ENCODE measurements at regions not wholly inside any gene's neighbourhood (a gene's known extent, or its start where the extent isn't known, plus 50 kb on each side); places are given as distances from the start of the nearest gene placed in this dataset.
"Not testable (repeated sequence)": the region's sequence is repeated elsewhere in the genome, so short reads cannot be mapped to it uniquely, and the experiment has no call there.

GRCh38 chr4:66225539-66225938 lies 555.2 kb upstream of the EPHA5 start:
- no peak for DNase-seq

GRCh38 chr4:66223068-66223703 lies 552.9 kb upstream of the EPHA5 start:
- no peak for DNase-seq

- no peak for DNase-seq
Observed at GRCh38 chr4:66219401-66219800, 549.1 kb upstream of the EPHA5 start.

GRCh38 chr4:66216252-66216651 lies 546.0 kb upstream of the EPHA5 start:
- DNase-seq, result no peak

- no peak for DNase-seq
Observed at GRCh38 chr4:66212489-66212888, 542.2 kb upstream of the EPHA5 start.

- DNase-seq, result no peak
Observed at GRCh38 chr4:66204534-66205247, 534.4 kb upstream of the EPHA5 start.

- DNase-seq, result no peak
Observed at GRCh38 chr4:66202870-66203269, 532.6 kb upstream of the EPHA5 start.

GRCh38 chr4:66197451-66197850 lies 527.2 kb upstream of the EPHA5 start:
- DNase-seq, result no peak

- no peak for DNase-seq
Observed at GRCh38 chr4:66193487-66193886, 523.2 kb upstream of the EPHA5 start.

GRCh38 chr4:66187175-66187720 lies 517.0 kb upstream of the EPHA5 start:
- no peak for DNase-seq

GRCh38 chr4:66186095-66186494 lies 515.8 kb upstream of the EPHA5 start:
- DNase-seq, result no peak

- DNase-seq, result no peak
Observed at GRCh38 chr4:66182636-66183035, 512.3 kb upstream of the EPHA5 start.

- no peak for DNase-seq
Observed at GRCh38 chr4:66178906-66179305, 508.6 kb upstream of the EPHA5 start.

- DNase-seq, result no peak
Observed at GRCh38 chr4:66169341-66169740, 499.1 kb upstream of the EPHA5 start.

- DNase-seq, result no peak
Observed at GRCh38 chr4:66164869-66165268, 494.6 kb upstream of the EPHA5 start.

- DNase-seq, result no peak
Observed at GRCh38 chr4:66160606-66161005, 490.3 kb upstream of the EPHA5 start.

GRCh38 chr4:66157594-66157993 lies 487.3 kb upstream of the EPHA5 start:
- no peak for DNase-seq

- DNase-seq, result no peak
Observed at GRCh38 chr4:66130042-66130441, 459.8 kb upstream of the EPHA5 start.

GRCh38 chr4:66123831-66124413 lies 453.6 kb upstream of the EPHA5 start:
- no peak for DNase-seq

- DNase-seq, result no peak
Observed at GRCh38 chr4:66123190-66123589, 452.9 kb upstream of the EPHA5 start.

GRCh38 chr4:66115231-66115630 lies 444.9 kb upstream of the EPHA5 start:
- DNase-seq, result not testable (repeated sequence)

- DNase-seq, result no peak
Observed at GRCh38 chr4:66108898-66109297, 438.6 kb upstream of the EPHA5 start.

GRCh38 chr4:66097218-66097617 lies 426.9 kb upstream of the EPHA5 start:
- DNase-seq, result no peak

GRCh38 chr4:66095065-66095464 lies 424.8 kb upstream of the EPHA5 start:
- no peak for DNase-seq
